PFSK-1 (cell line): ENCODE measurements at regions not wholly inside any gene's neighbourhood (a gene's known extent, or its start where the extent isn't known, plus 50 kb on each side); places are given as distances from the start of the nearest gene placed in this dataset.

Source experiments
- POLR2AphosphoS5 ChIP-seq: IDR thresholded peaks from 2 replicates; pipeline ENCODE4 v1.6.1; 2012; ENCODE audit warnings: low read depth, mild to moderate bottlenecking, control low read depth, low read length, moderate library complexity
- TAF1 ChIP-seq: IDR thresholded peaks from 2 replicates; pipeline ENCODE4 v1.6.1; 2012; ENCODE audit warnings: low read length, control low read depth, borderline replicate concordance; ENCODE audit not compliant: insufficient read depth
- TF ChIP-seq, protein P1 (sequence below), 2 experiments: IDR thresholded peaks; 2 replicates each; pipeline versions ENCODE4 v1.6.1 to v1.8.0; 2011 to 2012; ENCODE audit warnings: low read depth in 2 of 2, low read length in 2 of 2, control low read depth in 1 of 2, inconsistent platforms in 1 of 2, mild to moderate bottlenecking in 1 of 2, moderate library complexity in 1 of 2; ENCODE audit not compliant: insufficient read depth in 1 of 2

DNA sequence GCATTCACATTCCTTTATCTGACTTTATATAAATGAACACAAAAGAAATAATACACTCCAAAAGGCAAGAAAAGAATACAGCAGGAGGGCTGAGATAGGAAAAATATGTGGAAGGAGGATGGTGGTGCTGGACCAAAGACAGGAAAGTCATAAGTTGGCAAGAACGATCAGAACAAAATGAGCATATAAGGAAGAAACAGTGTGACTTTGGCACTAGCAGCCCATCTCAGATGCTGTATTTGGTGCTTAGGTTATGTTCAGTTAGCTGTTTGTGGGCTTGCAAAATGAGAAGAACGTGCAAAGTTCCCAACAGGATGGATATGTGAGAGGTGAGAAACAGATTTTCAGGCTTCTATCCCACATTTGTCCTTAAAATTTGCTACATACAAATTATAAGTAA is 719.8 kb upstream of the ADGRL4 start:
- TF ChIP-seq, protein P1, sequence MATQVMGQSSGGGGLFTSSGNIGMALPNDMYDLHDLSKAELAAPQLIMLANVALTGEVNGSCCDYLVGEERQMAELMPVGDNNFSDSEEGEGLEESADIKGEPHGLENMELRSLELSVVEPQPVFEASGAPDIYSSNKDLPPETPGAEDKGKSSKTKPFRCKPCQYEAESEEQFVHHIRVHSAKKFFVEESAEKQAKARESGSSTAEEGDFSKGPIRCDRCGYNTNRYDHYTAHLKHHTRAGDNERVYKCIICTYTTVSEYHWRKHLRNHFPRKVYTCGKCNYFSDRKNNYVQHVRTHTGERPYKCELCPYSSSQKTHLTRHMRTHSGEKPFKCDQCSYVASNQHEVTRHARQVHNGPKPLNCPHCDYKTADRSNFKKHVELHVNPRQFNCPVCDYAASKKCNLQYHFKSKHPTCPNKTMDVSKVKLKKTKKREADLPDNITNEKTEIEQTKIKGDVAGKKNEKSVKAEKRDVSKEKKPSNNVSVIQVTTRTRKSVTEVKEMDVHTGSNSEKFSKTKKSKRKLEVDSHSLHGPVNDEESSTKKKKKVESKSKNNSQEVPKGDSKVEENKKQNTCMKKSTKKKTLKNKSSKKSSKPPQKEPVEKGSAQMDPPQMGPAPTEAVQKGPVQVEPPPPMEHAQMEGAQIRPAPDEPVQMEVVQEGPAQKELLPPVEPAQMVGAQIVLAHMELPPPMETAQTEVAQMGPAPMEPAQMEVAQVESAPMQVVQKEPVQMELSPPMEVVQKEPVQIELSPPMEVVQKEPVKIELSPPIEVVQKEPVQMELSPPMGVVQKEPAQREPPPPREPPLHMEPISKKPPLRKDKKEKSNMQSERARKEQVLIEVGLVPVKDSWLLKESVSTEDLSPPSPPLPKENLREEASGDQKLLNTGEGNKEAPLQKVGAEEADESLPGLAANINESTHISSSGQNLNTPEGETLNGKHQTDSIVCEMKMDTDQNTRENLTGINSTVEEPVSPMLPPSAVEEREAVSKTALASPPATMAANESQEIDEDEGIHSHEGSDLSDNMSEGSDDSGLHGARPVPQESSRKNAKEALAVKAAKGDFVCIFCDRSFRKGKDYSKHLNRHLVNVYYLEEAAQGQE (IDR thresholded peaks at IDR 0.05; ENCODE audit: insufficient read depth in 1 of 2, low read depth in 2 of 2, low read length in 2 of 2), result no peak
- no peak for TF ChIP-seq POLR2AphosphoS5
- no peak for TF ChIP-seq TAF1
